RWPE1 (cell line): ENCODE measurements at regions not wholly inside any gene's neighbourhood (a gene's known extent, or its start where the extent isn't known, plus 50 kb on each side); places are given as distances from the start of the nearest gene placed in this dataset.

Experiments
- CTCF ChIA-PET: fragments of 350-600 bp; sonication (Branson Sonifier 250); formaldehyde crosslinking; extraction: SDS; loops from one replicate; lab custom pipeline; 2021; lab: Yijun Ruan, JAX
- POLR2A ChIA-PET: fragments of 400-600 bp; formaldehyde crosslinking; extraction: SDS; loops from one replicate; lab custom pipeline; 2020; ENCODE audit warnings: antibody characterized with exemption; ENCODE audit not compliant: low non-redundant PET; lab: Yijun Ruan, JAX
- DNase-seq: peaks from one replicate; pipeline ENCODE4 v3.0.0; 2012; ENCODE audit warnings: low spot score
- H3K27ac ChIP-seq: fragments of 450-650 bp; 2 replicates; pipeline ENCODE4 v1.5.1; 2017
- TF ChIP-seq, protein P1 (sequence below): fragments of 450-650 bp; conservative IDR thresholded peaks from 2 replicates; pipeline ENCODE4 v1.5.1; 2017; ENCODE audit warnings: low read depth, mild to moderate bottlenecking

DNA sequence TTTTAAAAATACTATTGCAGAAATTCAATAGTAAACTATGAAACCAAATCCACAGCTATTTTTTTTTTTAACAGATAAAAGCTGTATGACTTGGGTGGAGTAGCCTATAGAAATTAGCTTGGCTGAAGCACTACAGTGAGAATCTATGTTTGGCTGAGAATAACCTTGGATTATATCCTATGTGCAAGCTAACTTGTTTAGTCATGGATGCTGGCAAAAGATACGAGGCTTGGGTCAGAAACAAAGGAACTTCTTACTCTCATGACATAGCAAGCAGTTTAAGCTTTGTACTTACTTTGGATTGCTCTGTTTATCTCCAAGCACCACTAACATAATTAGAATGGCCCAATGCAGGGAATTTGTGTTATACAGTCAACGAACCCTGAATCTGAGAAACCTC lies 119.2 kb upstream of the GRID2 start:
- POLR2A ChIA-PET = no interaction called here
- CTCF ChIA-PET = no interaction called here
- H3K27ac ChIP-seq = no peak overlapping the region
- TF ChIP-seq, protein P1, sequence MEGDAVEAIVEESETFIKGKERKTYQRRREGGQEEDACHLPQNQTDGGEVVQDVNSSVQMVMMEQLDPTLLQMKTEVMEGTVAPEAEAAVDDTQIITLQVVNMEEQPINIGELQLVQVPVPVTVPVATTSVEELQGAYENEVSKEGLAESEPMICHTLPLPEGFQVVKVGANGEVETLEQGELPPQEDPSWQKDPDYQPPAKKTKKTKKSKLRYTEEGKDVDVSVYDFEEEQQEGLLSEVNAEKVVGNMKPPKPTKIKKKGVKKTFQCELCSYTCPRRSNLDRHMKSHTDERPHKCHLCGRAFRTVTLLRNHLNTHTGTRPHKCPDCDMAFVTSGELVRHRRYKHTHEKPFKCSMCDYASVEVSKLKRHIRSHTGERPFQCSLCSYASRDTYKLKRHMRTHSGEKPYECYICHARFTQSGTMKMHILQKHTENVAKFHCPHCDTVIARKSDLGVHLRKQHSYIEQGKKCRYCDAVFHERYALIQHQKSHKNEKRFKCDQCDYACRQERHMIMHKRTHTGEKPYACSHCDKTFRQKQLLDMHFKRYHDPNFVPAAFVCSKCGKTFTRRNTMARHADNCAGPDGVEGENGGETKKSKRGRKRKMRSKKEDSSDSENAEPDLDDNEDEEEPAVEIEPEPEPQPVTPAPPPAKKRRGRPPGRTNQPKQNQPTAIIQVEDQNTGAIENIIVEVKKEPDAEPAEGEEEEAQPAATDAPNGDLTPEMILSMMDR = no peak
- DNase-seq = no peak

DNA sequence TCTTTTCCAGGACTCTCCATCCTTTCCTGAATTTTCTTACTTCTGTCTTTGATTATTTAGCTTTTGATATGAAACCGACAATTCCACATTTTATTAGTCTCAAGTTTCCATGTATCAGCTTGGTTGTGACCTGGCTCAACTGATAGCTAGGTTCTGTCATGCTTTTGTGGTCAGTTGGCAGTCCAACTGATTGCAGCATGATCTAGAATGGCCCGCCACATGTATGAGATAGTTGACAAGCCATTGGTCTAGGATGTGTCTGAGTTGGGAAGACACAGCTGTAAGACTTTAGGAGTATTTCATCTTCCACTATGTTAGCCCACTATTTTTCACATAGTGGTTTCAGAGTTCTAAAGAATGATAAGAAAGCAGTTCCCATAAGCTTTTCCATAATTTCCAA lies 117.5 kb upstream of the GRID2 start:
- ChIA-PET POLR2A (no interaction called here), CTCF (no interaction called here)
- no peak overlapping the region for H3K27ac ChIP-seq
- DNase-seq = no peak
- TF ChIP-seq, protein P1 = no peak

DNA sequence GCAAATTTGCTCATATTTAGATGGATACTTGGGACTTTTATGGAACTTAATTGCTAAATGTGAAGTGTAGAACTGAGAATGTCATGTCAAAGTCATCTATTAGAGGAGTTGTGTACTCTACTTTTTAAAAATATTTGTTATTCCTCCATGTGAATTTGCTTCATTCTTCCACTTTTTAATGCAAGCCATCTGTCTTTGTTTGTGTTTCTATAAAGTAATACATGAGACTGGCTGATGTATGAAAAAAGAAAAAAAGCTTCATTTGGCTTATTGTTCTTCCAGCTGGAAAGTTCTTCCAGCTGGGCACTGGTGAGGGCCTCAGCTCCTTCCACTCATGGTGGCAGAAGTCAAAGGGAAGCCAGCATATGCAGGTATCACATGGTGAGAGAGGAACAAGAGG lies 114.6 kb upstream of the GRID2 start:
- CTCF ChIA-PET = interaction anchor here (0.7 kb wide), 1 partner anchor 165 kb away, joined by 6 read pairs; no protein-coding TSS in a partner anchor

DNA sequence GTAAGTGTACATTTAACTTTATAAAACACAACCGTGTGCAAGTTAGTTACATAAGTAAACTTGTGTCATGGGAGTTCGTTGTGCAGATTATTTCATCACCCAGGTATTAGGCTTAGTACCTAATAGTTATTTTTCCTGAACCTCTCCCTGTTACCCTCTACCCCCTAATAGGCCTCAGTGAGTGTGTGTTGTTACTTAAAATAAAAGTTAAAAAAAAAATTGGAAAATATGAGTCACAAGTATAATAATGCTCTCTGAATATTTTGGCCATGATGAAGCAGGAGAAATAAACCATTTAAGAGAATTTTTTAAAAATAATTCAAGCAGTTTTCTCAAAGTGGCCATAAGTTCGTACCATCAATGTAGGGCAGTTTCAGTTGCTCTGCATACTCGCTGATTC lies 105.1 kb upstream of the GRID2 start:
- DNase-seq = no peak
- ChIA-PET POLR2A (no interaction called here), CTCF (no interaction called here)
- no peak overlapping the region for H3K27ac ChIP-seq
- TF ChIP-seq, protein P1 = no peak

More for the DNA sequence above, 114.6 kb upstream of the GRID2 start:
- POLR2A ChIA-PET = no interaction called here
- TF ChIP-seq, protein P1 = no peak
- DNase-seq = no peak
- no peak overlapping the region for H3K27ac ChIP-seq

DNA sequence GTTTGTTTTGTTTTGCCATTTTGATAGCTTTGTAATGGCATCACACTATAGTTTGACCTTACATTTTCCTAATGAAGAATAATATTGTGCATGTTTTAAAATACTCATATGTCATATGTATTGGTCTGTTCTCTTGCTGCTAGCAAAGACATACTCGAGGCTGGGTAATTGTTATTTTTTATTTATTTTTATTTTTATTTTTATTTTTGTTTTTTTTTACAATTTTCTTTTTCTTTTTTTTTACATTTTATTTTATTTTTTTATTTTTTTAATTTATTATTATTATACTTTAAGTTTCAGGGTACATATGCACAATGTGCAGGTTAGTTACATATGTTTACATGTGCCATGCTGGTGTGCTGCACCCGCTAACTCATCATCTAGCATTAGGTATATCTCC lies 104.6 kb upstream of the GRID2 start:
- DNase-seq = no peak
- CTCF ChIA-PET = no interaction called here
- POLR2A ChIA-PET = no interaction called here
- TF ChIP-seq, protein P1 = no peak
- H3K27ac ChIP-seq = no peak overlapping the region

DNA sequence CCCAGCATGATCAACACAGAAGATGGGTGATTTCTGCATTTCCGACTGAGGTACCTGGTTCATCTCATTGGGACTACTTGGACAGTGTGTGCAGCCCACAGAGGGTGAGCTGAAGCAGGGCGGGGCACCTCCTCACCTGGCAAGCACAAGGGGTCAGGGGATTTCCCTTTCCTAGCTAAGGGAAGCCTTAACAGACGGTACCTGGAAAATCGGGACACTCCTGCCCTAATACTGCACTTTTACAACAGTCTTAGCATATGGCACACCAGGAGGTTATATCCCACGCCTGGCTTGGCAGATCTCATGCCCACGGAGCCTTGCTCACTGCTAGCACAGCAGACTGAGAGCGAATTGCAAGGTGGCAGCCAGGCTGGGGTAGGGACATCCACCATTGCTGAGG lies 92.9 kb upstream of the GRID2 start:
- ChIA-PET CTCF (no interaction called here), POLR2A (no interaction called here)
- DNase-seq = no peak
- TF ChIP-seq, protein P1 = no peak
- no peak overlapping the region for H3K27ac ChIP-seq

DNA sequence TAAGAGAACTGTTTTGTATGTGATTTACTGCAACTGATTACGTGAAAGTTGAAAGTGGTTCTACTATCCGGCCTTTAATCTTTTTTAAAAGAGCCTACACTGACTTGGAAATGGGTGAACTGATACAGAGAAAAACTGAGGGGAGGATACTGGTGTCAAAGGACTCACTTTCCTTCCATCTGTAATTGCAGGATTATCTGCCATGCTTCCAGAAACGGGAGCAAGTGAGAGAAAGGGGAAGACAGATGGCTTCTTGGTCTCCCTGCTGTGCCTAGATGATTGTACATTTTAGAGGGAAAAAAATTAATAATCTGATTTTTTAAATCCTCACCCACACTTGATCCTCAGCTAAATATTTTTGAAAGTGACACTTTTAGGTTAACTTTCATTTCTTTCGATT lies 88.3 kb upstream of the GRID2 start:
- TF ChIP-seq, protein P1 = no peak
- no peak overlapping the region for H3K27ac ChIP-seq
- ChIA-PET POLR2A (no interaction called here), CTCF (no interaction called here)
- no peak for DNase-seq
